Femur (tissue), 1 donor: ENCODE measurements at regions not wholly inside any gene's neighbourhood (a gene's known extent, or its start where the extent isn't known, plus 50 kb on each side); places are given as distances from the start of the nearest gene placed in this dataset.
A peak's percentile ranks its signal among the peaks of the same experiment; 100 is the strongest.

ENCODE experiments used
- DNase-seq: peaks from one replicate; pipeline ENCODE4 v3.0.0-alpha.2; 2017

- DNase-seq: no peak
Measured at GRCh38 chr20:53713328-53714056, 119.9 kb upstream of the ZNF217 start.

DNA sequence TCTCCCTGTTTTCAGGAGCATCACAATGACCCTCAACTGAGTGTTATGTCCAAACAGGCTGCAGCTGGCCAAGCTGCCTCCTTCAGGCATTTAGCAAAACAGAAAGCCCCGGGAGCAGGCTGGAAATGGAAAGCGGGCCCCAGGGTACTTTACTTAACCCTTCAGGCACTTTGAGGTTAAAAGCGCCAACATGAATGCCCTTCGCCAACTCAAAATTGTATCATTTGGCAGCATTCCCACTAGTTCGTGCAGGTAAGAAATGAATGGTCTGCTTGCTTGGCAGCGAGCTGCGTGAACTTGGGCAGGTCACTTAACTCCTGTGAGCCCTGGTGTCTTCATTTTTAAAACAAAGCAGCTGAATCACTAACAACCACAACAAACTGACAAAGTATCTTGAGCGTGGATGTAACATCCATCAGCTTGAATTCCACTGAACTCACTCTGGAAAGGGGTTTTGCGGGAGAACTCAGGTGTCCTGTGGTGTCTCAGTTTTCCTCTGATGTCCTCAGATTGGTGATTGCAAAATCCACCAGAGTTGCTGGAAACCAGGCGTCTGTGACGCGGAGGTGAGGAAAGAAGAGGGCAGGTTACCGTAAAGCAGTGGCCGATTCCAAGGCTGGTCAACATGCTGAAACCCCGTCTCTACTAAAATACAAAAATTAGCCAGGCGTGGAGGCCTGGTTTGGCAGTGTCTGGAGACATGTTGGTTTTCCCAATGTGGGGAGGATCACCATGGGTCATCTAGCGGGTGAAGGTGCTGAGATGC lies 118.8 kb upstream of the ZNF217 start:
- DNase-seq: no peak

GRCh38 chr20:53711333-53712211 lies 117.9 kb upstream of the ZNF217 start:
- DNase-seq: no peak

- DNase-seq: no peak
Measured at GRCh38 chr20:53708129-53708968, 114.7 kb upstream of the ZNF217 start.

GRCh38 chr20:53707371-53708055 lies 113.9 kb upstream of the ZNF217 start:
- DNase-seq: no peak

DNA sequence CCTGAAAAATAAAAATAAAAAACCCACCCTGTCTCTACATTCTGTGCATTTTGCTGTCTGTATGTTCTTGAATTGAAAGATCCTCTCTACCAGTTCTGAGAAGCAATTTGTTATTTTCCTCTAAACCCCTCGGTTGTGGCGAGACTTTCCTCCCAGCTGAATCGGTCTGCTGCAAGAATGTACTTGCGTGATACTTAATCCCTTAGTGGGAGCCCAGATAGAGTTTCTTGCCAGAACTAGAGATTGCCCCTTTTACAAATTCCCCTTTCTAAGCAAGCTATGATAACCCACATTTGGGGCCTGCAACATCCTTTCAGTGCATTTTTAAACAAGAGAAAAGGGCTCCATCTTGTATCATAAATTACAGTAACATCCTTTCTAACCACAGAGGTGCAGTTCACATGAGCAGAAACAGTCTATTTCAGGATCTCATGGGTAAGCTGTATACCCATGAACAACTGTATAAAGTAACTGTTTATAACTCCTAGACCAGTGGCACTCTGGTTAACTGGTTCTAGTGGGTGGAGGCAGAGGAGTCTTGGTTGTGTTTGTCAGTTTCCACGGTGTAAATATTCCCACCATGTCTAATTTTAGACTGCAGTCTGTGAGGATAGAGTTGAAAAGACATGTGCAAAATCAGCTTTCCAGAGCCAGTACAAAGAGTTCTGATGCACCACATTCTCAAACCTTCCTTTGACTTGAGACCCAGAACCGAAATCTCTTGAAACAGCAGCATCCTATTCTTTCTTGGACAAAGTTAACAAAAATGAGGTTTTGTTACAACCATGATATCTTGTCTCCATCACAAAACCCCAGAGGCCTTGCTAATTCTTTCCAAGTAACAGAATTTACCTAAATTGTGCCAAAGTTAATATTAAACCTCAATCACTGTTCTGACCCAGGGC lies 113.1 kb upstream of the ZNF217 start:
- DNase-seq: no peak

- DNase-seq: no peak
Measured at GRCh38 chr20:53706008-53706465, 112.4 kb upstream of the ZNF217 start.

GRCh38 chr20:53702617-53703016 lies 109.0 kb upstream of the ZNF217 start:
- DNase-seq: no peak

DNA sequence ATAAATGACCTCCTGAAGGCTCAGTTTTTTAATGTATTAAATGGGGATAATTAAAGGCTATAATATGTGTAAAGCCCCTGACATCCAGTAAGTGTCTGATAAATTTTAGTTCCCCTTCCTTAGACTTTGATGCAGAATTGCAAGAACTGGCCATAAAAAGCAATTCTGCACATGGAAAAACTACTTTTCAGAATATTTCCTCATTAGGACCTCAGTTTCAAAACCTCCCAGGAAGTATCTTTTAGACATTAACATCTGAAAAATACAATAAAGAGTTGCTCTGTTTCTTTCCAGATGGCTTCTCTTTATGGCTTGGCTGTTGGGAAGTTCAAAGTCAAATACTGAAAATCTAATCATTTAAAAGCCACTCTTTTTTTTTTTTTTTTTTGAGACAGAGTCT lies 106.3 kb upstream of the ZNF217 start:
- DNase-seq: no peak

GRCh38 chr20:53699085-53699674 lies 105.5 kb upstream of the ZNF217 start:
- DNase-seq: no peak

DNA sequence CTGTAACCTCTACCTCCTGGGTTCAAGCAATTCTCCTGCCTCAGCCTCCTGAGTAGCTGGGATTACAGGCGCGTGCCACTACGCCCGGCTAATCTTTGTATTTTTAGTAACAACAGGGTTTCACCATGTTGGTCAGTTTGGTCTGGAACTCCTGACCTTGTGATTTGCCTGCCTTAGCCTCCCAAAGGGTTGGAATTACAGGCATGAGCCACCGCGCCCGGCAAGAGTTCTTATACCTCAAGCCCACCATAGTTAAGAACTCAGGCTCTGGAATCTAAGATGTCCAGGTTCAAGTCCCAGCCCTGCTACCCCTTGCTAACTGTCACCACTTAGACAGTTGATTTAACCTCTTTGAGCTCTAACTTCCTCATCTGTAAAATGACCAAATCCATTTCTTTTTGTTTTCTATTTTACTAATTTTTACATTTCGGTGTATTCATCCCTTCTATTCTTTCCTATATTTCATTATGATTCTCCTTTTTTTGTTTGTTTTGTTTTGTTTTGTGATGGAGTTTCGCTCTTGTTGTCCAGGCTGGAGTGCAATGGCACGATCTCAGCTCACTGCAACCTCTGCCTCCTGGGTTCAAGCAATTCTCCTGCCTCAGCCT lies 104.8 kb upstream of the ZNF217 start:
- DNase-seq: no peak

DNA sequence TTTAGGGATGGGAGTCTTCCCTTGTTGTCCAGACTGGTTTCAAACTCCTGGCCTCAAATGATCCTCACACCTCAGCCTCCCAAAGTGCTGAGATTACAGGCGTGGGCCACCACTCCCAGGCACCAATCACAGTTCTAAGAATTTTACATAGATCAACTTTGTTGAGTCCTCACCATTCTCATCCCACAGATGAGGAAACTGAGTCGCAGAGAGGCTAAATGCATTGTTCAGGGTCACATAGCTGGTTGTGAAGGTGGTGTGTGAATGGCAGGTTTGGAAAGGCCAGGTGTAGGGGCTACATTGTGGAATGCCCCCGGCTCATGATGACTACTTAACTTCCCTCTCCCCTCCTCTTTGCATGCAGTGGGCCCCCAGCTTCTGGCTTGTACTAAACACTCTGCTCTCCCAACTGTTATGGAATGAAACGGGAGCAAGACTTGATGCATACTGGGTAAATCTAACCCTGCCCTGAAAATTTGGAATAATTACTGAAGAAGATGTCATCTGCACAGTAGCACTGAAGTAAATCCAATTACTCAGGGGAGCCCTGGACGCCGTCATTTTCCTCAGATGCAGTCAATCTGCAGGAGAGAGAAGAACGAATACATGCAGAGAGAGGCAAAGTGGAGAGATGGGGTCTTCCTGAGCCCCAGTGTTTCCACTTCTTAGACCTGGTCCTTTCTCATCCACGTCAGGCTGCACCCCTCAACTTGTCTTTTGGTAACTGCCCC lies 102.3 kb upstream of the ZNF217 start:
- DNase-seq: no peak

- no peak for DNase-seq
Measured at GRCh38 chr20:53693262-53693871, 99.7 kb upstream of the ZNF217 start.

- DNase-seq: peak; percentile 74
Measured at GRCh38 chr20:53692465-53693067, 98.9 kb upstream of the ZNF217 start.

- DNase-seq: no peak
Measured at GRCh38 chr20:53691811-53692192, 98.2 kb upstream of the ZNF217 start.

DNA sequence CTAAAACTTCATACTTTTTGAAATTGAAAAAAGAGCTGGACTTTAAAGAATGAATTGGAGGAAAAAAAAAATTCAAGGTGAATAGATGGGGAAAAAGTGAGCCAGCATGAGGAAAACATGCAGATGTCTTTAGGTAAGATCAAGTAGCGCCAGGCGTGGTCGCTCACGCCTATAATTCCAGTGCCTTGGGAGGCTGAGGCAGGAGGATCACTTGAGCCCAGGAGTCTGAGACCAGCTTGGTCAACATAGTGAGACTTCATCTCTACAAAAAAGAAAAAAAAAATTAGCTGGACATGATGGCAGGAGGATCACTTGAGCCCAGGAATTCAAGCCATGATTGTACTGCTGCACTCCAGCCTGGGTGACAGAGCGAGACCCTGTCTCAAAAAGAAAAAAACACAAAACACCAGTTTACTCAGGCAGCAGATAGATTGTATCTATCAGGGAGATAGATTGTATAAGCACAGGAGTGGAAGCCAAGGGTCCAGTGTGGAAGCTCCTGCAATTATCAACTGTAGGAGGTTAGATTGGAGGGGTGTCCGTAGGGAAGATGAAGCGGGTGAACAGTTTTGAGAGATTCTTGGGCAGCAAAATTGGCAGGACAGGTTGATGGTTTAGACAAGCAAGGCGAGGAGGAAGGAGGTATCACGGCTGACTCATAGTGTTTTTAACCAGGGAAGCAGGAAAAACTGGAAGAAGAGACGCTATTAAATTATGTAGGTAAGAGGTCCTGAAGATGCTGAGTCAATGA lies 97.6 kb upstream of the ZNF217 start:
- DNase-seq: no peak

- no peak for DNase-seq
Measured at GRCh38 chr20:53688085-53688484, 94.4 kb upstream of the ZNF217 start.
